ENCODE measurements at regions not wholly inside any gene's neighbourhood (a gene's known extent, or its start where the extent isn't known, plus 50 kb on each side); places are given as distances from the start of the nearest gene placed in this dataset.

DNA sequence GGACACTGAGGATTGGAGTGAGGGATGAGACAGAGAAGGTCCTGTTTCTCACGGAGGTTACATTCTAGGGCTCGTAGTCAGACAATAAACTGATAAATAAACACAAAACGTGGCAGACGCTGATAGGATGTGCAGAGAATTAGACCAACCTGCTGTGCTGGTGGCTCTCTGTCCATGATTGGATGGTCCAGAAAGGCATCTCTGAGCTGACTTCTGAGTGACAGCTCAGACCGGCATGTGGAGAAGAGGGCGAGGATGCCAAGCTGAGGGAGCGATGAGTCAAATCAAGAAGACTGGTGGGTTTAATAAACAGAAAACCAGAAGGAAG is 132.3 kb upstream of the TAF11L2 start:
- TF ChIP-seq CTCF (IDR thresholded peaks at IDR 0.05) (no peak), EP300 (IDR thresholded peaks at IDR 0.05) (no peak), POLR2A (IDR thresholded peaks at IDR 0.05) (no peak)

Data from tibial nerve (tissue), 4 donors.